Endothelial cell of umbilical vein (primary cell): ENCODE measurements at regions not wholly inside any gene's neighbourhood (a gene's known extent, or its start where the extent isn't known, plus 50 kb on each side); places are given as distances from the start of the nearest gene placed in this dataset.

Experiments used
- BruUV-seq: library from RNA; stranded (reverse); fragments of 400-500 nt; replicated peaks from 2 replicates; lab custom pipeline; 2021; lab: Mats Ljungman, UMichigan
- CTCF ChIA-PET: fragments of 300-600, 350-600 bp; sonication (Branson Sonifier 250); formaldehyde crosslinking; loops from one replicate; lab custom pipeline; 2021; ENCODE audit warnings: antibody characterized with exemption, inconsistent platforms; lab: Charles Lee
- POLR2A ChIA-PET: fragments of 300-600, 350-600 bp; sonication (Branson Sonifier 250); formaldehyde crosslinking; loops from one replicate; lab custom pipeline; 2021; ENCODE audit warnings: antibody characterized with exemption, inconsistent platforms; lab: Charles Lee
- DNase-seq: peaks from one replicate; pipeline ENCODE4 v3.0.0-alpha.2; 2011; ENCODE audit warnings: low read depth, low spot score
- FAIRE-seq: peaks from 2 replicates; lab custom pipeline; 2011; peaks lifted over from hg19 to GRCh38; lab: Jason Lieb, UNC
- H2AFZ ChIP-seq: 2 replicates; pipeline ENCODE4 v1.6.0; 2012; ENCODE audit warnings: low read depth, low read length, control low read depth, inconsistent platforms
- H3K27ac ChIP-seq: 2 replicates; pipeline ENCODE4 v1.5.1; 2011; ENCODE audit warnings: low read depth, mild to moderate bottlenecking, control low read depth, low read length, moderate library complexity; ENCODE audit not compliant: insufficient read depth
- H3K27me3 ChIP-seq, 2 experiments: 2 replicates each; pipeline versions ENCODE4 v1.6.0 to v1.6.1; 2011; ENCODE audit warnings: low read length in 2 of 2, mixed read lengths in 1 of 2; ENCODE audit not compliant: control insufficient read depth in 2 of 2, insufficient read depth in 2 of 2
- H3K36me3 ChIP-seq, 2 experiments: 2 replicates in 1 of 2; 3 replicates in 1 of 2; pipeline ENCODE4 v1.5.1; 2011; ENCODE audit warnings: low read length in 2 of 2, mild to moderate bottlenecking in 1 of 2, moderate library complexity in 1 of 2; ENCODE audit not compliant: control insufficient read depth in 2 of 2, insufficient read depth in 2 of 2; ENCODE audit errors: extremely low read depth in 1 of 2
- H3K4me1 ChIP-seq: 3 replicates; pipeline ENCODE4 v1.5.1; 2011; ENCODE audit warnings: mild to moderate bottlenecking, low read length; ENCODE audit not compliant: control insufficient read depth, insufficient read depth; ENCODE audit errors: extremely low read depth
- H3K4me2 ChIP-seq: 2 replicates; pipeline ENCODE4 v1.6.1; 2011; ENCODE audit warnings: low read length, control low read depth, mixed read lengths; ENCODE audit not compliant: insufficient read depth
- H3K4me3 ChIP-seq, 3 experiments: fragments of 200-600 bp in 1 of 3; sonication (generic), shearing (Covaris generic) in 1 of 3; replicated peaks in 1 of 3; 2 replicates each; pipeline ENCODE4 v1.5.1; 2011 to 2016; ENCODE audit warnings: control low read depth in 3 of 3, low read length in 3 of 3, mild to moderate bottlenecking in 2 of 3, inconsistent platforms in 1 of 3, low read depth in 1 of 3, moderate library complexity in 1 of 3; ENCODE audit not compliant: insufficient read depth in 1 of 3
- H3K79me2 ChIP-seq: 2 replicates; pipeline ENCODE4 v1.6.0; 2012; ENCODE audit warnings: low read length, inconsistent platforms; ENCODE audit not compliant: control insufficient read depth, insufficient read depth
- H3K9ac ChIP-seq: replicated peaks from 2 replicates; pipeline ENCODE3; 2011; ENCODE audit warnings: low read length, control low read depth; ENCODE audit not compliant: insufficient read depth; ENCODE audit errors: extremely low read depth
- H3K9me1 ChIP-seq: replicated peaks from 3 replicates; pipeline ENCODE4 v1.6.0; 2011; ENCODE audit warnings: mild to moderate bottlenecking, low read length; ENCODE audit not compliant: control insufficient read depth, insufficient read depth; ENCODE audit errors: extremely low read depth
- H3K9me3 ChIP-seq: replicated peaks from 2 replicates; pipeline ENCODE4 v1.5.1; 2012; ENCODE audit warnings: low read length, inconsistent platforms; ENCODE audit not compliant: control insufficient read depth, insufficient read depth
- H4K20me1 ChIP-seq: replicated peaks from 2 replicates; pipeline ENCODE3; 2011; ENCODE audit warnings: mild to moderate bottlenecking, low read length; ENCODE audit not compliant: control insufficient read depth, insufficient read depth; ENCODE audit errors: extremely low read depth
- FOS ChIP-seq: IDR thresholded peaks from 2 replicates; pipeline ENCODE4 v1.6.1; 2011; ENCODE audit warnings: mild to moderate bottlenecking, low read length, moderate library complexity, borderline replicate concordance; ENCODE audit not compliant: insufficient read depth
- GATA2 ChIP-seq: IDR thresholded peaks from 2 replicates; pipeline ENCODE4 v1.7.0; 2011; ENCODE audit warnings: low read depth, mild to moderate bottlenecking, moderate library complexity, mixed read lengths, low read length; ENCODE audit not compliant: insufficient read length, insufficient read depth
- JUN ChIP-seq: IDR thresholded peaks from 2 replicates; pipeline ENCODE4 v1.6.1; 2011; ENCODE audit warnings: borderline replicate concordance, low read depth; ENCODE audit not compliant: insufficient read length, insufficient read depth
- MYC ChIP-seq: IDR thresholded peaks from one replicate; pipeline ENCODE4 v1.6.1; 2011; ENCODE audit warnings: mild to moderate bottlenecking, low read depth, low read length
- POLR2AphosphoS5 ChIP-seq: IDR thresholded peaks from 2 replicates; pipeline ENCODE4 v1.6.1; 2012; ENCODE audit warnings: low read depth, mild to moderate bottlenecking, control low read depth, low read length, moderate library complexity; ENCODE audit not compliant: insufficient read depth
- dilution Hi-C: fragments of 300-500 bp; cut with MboI; formaldehyde crosslinking; loops from one replicate; pipeline ENCODE4 v1.15.0; 2019; ENCODE audit warnings: low sequenced_read_pairs; ENCODE audit not compliant: extremely low pct_ligation_motif_present
- intact Hi-C: fragments of 100-400 bp; cut with micrococcal nuclease; formaldehyde crosslinking; loops from one replicate; pipeline ENCODE4 v1.10.0; 2022
- TF ChIP-seq, protein P1 (sequence below), 2 donors: IDR thresholded peaks; 1 replicate in 1 of 2; 2 replicates in 1 of 2; pipeline ENCODE4 v1.5.1; 2011; ENCODE audit warnings: low read length in 2 of 2, mild to moderate bottlenecking in 2 of 2, moderate library complexity in 2 of 2, control low read depth in 1 of 2, inconsistent platforms in 1 of 2, low read depth in 1 of 2; ENCODE audit not compliant: insufficient read depth in 1 of 2; ENCODE audit errors: extremely low read depth in 1 of 2
- TF ChIP-seq, protein P2 (sequence below): IDR thresholded peaks from 2 replicates; pipeline ENCODE4 v1.6.1; 2011; ENCODE audit not compliant: insufficient read depth, insufficient read length

DNA sequence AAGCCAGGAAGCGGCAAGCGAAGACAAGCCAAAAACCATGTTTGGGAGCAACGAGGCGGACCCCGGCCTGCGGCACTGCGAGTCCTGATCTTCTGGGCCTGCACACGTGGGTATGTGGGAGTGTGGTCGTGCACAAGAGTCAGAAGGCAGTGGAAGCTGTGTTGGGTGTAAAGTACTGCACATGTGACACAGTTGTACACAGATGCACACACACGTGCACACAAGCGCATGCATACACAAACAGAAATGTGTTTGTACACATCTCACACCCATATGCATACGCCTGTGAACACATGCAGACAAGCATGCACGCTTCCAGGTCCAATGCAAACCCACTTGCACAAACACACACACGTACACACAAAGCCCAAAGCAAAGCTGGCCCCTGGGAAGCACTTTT lies 52.6 kb upstream of the SLCO4A1 start:
- Histone ChIP-seq H3K9ac (no peak overlapping the region), H3K4me2 (no peak overlapping the region), H3K27ac (no peak overlapping the region), H4K20me1 (no peaks in the 10 kb centered on the region), H3K9me1 (no peaks in the 10 kb centered on the region), H3K4me1 (peaks cover 17% of the 10 kb centered on the region), H3K4me3 (no peak overlapping the region), H3K27me3 (no peaks in the 10 kb centered on the region), H3K36me3 (no peaks in the 10 kb centered on the region), H2AFZ (no peak overlapping the region), H3K79me2 (no peaks in the 10 kb centered on the region), H3K9me3 (no peaks in the 10 kb centered on the region)
- dilution Hi-C loops (no loop called here), intact Hi-C loops (loop anchor here (1.0 kb wide), 1 partner anchor 14 kb away; no protein-coding TSS in a partner anchor)
- CTCF ChIA-PET = interaction anchor here (1.8 to 3.4 kb wide), 3 partner anchors 13 to 90 kb away, joined by 4 to 19 read pairs (median 14); no protein-coding TSS in a partner anchor
- POLR2A ChIA-PET = interaction anchor here (0.6 kb wide), 1 partner anchor 118 kb away, joined by 3 read pairs; no protein-coding TSS in a partner anchor
- no TSS peak for BruUV-seq
- DNase-seq (no peak), FAIRE-seq (no peak)
- TF ChIP-seq POLR2AphosphoS5 (no peak), GATA2 (no peak), JUN (no peak), MYC (no peak), FOS (no peak)
- TF ChIP-seq, protein P1, sequence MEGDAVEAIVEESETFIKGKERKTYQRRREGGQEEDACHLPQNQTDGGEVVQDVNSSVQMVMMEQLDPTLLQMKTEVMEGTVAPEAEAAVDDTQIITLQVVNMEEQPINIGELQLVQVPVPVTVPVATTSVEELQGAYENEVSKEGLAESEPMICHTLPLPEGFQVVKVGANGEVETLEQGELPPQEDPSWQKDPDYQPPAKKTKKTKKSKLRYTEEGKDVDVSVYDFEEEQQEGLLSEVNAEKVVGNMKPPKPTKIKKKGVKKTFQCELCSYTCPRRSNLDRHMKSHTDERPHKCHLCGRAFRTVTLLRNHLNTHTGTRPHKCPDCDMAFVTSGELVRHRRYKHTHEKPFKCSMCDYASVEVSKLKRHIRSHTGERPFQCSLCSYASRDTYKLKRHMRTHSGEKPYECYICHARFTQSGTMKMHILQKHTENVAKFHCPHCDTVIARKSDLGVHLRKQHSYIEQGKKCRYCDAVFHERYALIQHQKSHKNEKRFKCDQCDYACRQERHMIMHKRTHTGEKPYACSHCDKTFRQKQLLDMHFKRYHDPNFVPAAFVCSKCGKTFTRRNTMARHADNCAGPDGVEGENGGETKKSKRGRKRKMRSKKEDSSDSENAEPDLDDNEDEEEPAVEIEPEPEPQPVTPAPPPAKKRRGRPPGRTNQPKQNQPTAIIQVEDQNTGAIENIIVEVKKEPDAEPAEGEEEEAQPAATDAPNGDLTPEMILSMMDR (IDR thresholded peaks at IDR 0.05; ENCODE audit: extremely low read depth in 1 of 2, insufficient read depth in 1 of 2, low read depth in 1 of 2, low read length in 2 of 2) = no peak
- TF ChIP-seq, protein P2, sequence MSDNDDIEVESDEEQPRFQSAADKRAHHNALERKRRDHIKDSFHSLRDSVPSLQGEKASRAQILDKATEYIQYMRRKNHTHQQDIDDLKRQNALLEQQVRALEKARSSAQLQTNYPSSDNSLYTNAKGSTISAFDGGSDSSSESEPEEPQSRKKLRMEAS = no peak
